NCI-H526 (cell line): ENCODE measurements at regions not wholly inside any gene's neighbourhood (a gene's known extent, or its start where the extent isn't known, plus 50 kb on each side); places are given as distances from the start of the nearest gene placed in this dataset.
"Not testable (repeated sequence)": the region's sequence is repeated elsewhere in the genome, so short reads cannot be mapped to it uniquely, and the experiment has no call there.

Experiments used
- DNase-seq, 2 experiments: peaks; one replicate each; lab custom pipeline; 2025; lab: John Stamatoyannopoulos, UW

GRCh38 chr6:125354649-125355048, 52.9 kb upstream of the HDDC2 start:
- DNase-seq: no peak

DNA sequence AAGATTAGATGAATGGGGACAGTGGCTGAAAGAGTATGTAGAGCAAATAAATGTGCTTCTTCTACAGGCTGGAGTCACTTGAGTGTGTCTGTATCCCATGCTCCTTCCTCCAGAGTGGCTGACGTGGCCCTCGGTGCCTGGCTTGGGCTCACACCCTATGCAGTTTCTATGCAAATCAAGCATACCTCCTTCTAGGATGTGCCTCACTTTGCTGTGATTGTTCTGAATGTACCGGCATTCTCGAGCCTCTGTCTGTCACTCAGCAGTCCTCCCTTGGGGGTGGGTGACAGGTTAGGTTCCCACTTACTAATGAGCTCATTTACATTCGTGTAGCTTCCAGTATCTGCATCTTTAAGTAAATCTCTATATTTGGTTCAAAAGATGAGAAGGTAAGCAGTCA, 55.1 kb upstream of the HDDC2 start:
- no peak for DNase-seq

DNA sequence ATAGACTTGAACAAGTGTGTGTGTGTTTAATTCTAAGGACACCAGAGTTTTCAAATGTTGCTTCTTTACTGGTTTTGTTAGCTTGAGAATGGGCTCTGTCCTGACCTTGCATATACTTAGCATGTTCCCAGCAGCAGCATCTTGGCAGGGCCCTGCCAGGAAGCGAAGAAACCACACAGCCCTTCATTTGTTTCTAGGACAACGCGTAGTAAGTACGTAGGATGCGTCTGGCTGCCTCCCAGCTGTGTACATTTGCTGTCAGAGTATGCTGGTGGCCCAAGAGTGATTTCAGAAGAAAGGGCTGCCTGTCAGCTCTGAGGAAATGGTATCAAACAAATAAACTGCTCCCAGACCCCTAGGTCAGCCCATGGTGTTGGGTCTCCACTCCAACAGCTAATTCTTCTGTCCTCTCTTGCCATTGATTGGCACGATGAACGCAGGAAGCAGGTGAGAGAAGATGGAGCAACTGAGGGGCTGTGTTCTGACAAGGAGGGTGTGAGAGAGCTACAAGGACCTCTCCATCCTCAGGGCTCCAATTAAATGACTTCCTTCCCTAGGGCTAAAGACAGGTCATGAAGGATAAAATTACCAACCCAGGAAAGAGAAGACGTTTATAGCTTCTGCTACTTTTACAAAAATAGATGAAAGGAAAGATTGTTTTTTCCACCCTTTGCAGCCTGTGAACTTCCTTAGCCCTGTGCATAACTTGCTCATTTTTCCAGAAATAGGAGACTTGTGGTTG, 55.9 kb upstream of the HDDC2 start:
- no peak for DNase-seq

- no peak for DNase-seq
Measured at GRCh38 chr6:125358898-125359297, 57.1 kb upstream of the HDDC2 start.

- DNase-seq: no peak
Measured at GRCh38 chr6:125361868-125362267, 60.1 kb upstream of the HDDC2 start.

- DNase-seq: peak in 1 of 2 experiments; percentile 34
Measured at GRCh38 chr6:125363039-125363823, 61.5 kb upstream of the HDDC2 start.

DNA sequence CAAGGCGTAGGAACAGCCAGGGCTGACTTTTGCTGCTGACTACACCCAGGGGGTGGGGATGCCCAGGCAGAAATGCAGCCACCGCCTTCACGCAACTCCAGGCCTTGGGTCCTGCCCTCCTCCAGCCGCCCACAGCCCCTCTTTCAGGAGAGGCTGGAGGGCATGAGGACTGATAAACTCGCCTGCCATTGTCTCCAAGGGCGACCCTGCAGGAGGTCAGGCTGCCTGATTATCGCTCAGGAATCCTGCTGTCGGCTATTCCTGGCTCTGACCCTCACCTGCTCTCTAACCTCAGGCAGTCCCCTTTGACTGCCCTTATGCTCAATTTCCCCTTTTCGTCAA, 62.0 kb upstream of the HDDC2 start:
- no peak for DNase-seq

DNA sequence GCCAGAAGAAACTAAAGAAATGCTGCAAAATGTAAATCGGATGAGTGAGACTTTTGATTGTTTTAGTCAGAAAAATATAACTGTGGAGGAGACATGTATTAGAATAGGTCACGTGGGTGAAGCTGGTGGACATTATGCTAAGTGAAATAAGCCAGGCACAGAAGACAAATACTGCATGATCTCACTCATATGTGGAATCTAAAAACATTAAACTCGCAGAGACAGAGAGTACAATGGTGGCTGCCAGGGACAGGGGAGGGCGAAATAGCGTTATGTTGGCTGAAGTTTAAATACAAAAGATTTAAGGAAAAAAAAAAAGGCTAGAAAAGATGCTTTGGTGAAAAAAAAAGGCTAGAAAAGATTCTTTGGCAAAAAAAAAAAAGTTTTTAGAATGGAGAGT, 63.5 kb upstream of the HDDC2 start:
- no peak for DNase-seq

GRCh38 chr6:125367036-125367782, 65.4 kb upstream of the HDDC2 start:
- DNase-seq: no peak

GRCh38 chr6:125370343-125370742, 68.6 kb upstream of the HDDC2 start:
- DNase-seq: no peak

DNA sequence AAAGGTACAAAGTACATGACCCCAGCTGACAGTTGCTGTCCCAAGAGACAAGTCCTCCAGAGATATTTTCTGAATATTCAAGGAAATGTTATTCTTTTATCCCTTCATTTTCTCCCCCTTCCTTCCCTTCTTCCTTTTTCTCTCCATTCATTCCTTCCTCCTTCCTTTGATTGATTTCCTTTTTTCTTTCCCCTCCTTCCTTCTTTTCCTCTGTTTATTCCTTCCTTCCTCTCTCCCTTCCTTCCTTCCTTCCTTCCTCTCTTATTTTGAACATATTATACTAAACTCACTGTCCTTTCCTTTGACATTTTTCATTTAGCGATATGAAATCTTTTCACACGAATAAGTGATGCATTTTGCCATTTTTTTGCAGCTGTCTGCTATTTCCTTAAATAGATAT, 73.2 kb upstream of the HDDC2 start:
- DNase-seq: no peak

DNA sequence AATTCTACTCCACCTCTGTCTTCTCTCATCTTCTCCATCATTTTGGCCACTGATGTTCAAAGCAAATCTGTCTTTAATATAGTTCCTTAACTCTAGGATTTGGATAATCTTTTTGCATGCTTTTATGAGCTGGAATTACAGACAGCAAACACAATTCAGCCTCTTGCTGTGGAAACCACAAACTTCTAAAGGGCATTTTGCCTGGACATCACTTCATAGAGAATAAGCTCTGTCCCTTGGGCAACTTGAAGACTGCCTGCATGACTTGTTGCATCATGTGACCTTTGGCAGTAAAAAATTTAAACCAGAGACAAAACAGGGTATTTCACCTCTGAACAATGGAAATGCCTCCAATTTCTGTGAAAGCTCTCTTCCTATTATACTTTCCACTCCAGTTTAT, 74.1 kb upstream of the HDDC2 start:
- DNase-seq: no peak

DNA sequence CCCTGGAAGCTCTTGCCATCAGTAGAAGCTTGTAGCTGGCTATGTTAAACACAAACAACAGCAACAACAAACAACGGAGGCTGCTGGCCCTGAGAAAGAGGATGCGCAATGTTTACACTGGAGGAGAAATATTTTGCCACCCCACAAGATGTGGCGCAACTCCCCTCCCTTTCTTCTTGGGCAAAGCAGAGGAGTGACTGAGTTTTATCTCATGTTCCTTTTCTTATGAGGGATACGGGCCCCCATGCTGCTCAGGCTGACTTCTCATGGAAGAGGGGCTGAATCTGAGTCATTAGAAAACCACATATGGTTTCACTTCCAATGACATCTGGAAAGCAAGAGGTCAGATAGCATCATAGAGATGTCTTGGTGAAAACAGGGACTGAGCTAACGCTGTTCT, 75.9 kb upstream of the HDDC2 start:
- DNase-seq: no peak

GRCh38 chr6:125379174-125379573, 77.4 kb upstream of the HDDC2 start:
- DNase-seq: no peak

GRCh38 chr6:125380474-125380873, 78.7 kb upstream of the HDDC2 start:
- no peak for DNase-seq

DNA sequence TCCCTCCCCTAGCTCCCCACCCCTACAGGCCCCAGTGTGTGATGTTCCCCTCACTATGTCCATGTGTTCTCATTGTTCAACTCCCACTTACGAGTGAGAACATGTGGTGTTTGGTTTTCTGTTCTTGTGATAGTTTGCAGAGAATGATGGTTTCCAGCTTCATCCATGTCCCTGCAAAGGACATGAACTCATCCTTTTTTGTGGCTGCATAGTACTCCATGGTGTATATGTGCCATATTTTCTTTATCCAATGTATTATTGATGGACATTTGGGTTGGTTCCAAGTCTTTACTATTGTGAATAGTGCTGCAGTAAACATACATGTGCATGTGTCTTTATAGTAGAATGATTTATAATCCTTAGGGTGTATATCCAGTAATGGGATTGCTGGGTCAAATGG, 84.6 kb upstream of the HDDC2 start:
- DNase-seq: not testable (repeated sequence)

- no peak for DNase-seq
Measured at GRCh38 chr6:125392682-125393081, 90.9 kb upstream of the HDDC2 start.

GRCh38 chr6:125393449-125393858, 91.7 kb upstream of the HDDC2 start:
- no peak for DNase-seq

- no peak for DNase-seq
Measured at GRCh38 chr6:125406741-125407140, 105.0 kb upstream of the HDDC2 start.

DNA sequence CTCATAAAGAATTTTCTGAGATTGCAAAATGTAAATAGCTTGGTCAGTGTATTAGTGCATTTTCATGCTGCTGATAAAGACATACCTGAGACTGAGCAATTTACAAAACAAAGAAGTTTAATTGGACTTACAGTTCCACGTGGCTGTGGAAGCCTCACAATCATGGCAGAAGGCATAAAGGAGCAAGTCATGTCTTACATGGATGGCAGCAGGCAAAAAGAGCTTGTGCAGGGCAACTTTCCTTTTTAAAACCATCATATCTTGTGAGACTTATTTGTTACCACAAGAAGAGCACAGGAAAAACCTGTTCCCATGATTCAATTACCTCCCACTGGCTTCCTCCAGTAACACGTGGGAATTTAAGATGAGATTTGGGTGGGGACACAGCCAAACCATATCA, 112.7 kb upstream of the HDDC2 start:
- no peak for DNase-seq

DNA sequence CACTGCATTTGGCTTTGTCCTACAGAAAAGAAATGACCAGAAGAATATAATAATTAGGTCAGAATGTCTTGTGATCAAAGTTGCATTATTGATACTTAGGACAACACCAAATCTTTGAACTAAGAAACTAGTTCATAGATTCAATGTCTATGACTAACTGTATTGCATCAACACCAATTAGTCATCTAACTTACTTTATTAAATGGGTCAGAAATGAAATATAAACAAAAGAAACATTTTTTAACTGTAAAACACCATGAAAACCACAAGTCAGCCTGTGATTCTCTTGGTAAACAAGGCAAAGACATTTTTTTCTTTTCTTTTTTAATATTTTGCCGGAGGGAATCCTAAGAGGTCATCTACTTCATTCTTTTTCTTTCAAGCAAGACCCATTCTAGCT, 114.1 kb upstream of the HDDC2 start:
- DNase-seq: no peak

- DNase-seq: no peak
Measured at GRCh38 chr6:125421836-125422235, 120.1 kb upstream of the HDDC2 start.

DNA sequence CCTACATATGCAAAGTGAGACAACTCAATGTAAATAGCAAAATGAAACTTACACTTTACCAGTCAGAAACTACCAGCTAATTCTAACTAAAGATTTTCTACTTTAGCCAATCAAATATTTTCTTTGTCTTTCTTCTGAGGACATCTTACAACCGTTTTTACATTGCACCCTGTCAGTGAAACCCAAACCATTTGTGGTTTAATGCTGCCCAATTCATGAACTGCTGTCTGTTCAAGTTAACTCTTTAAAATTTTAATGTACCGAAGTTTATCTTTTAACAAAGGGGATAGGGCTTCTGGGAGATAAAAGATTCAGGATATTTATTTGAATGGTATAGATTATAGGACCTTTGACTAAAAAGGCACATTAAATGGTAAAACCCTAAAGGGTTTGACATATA, 121.3 kb upstream of the HDDC2 start:
- no peak for DNase-seq
